A673 (cell line): ENCODE measurements at regions not wholly inside any gene's neighbourhood (a gene's known extent, or its start where the extent isn't known, plus 50 kb on each side); places are given as distances from the start of the nearest gene placed in this dataset.

Experiments used
- BruUV-seq: library from RNA; stranded (reverse); fragments of 400-500 nt; replicated peaks from 2 replicates; lab custom pipeline; 2021; lab: Mats Ljungman, UMichigan
- CTCF ChIA-PET: fragments of 300-600 bp; sonication (Branson Sonifier 250); formaldehyde crosslinking; loops from one replicate; lab custom pipeline; 2022; ENCODE audit warnings: antibody characterized with exemption; lab: Charles Lee
- POLR2A ChIA-PET: fragments of 300-600 bp; sonication (Branson Sonifier 250); formaldehyde crosslinking; loops from one replicate; lab custom pipeline; 2022; ENCODE audit warnings: antibody characterized with exemption; ENCODE audit not compliant: low non-redundant PET; lab: Charles Lee
- DNase-seq: peaks from one replicate; pipeline ENCODE4 v3.0.0-alpha.2; 2015; ENCODE audit warnings: low spot score
- H3K27ac ChIP-seq: fragments of 200-600 bp; sonication (generic); 2 replicates; pipeline ENCODE4 v1.5.1; 2016; ENCODE audit warnings: mixed run types, low read depth, mild to moderate bottlenecking, mixed read lengths, antibody characterized with exemption, low read length; ENCODE audit not compliant: poor library complexity, severe bottlenecking
- H3K27me3 ChIP-seq: fragments of 200-600 bp; sonication (generic); replicated peaks from 2 replicates; pipeline ENCODE4 v1.6.1; 2017; ENCODE audit warnings: mixed run types, low read depth, mild to moderate bottlenecking, mixed read lengths, antibody characterized with exemption, low read length; ENCODE audit not compliant: insufficient read depth, poor library complexity
- H3K36me3 ChIP-seq: fragments of 200-600 bp; sonication (generic); 2 replicates; pipeline ENCODE4 v1.6.1; 2016; ENCODE audit warnings: mixed run types, mild to moderate bottlenecking, mixed read lengths, antibody characterized with exemption, low read length; ENCODE audit not compliant: insufficient read depth, poor library complexity, severe bottlenecking
- H3K4me1 ChIP-seq: fragments of 200-600 bp; sonication (generic); 2 replicates; pipeline ENCODE4 v1.6.1; 2017; ENCODE audit warnings: mixed run types, mild to moderate bottlenecking, mixed read lengths, antibody characterized with exemption, low read length; ENCODE audit not compliant: insufficient read depth, poor library complexity, severe bottlenecking
- H3K4me3 ChIP-seq: fragments of 200-600 bp; sonication (generic); 2 replicates; pipeline ENCODE4 v1.5.1; 2016; ENCODE audit warnings: low read depth, mixed run types, mild to moderate bottlenecking, mixed read lengths, low read length; ENCODE audit not compliant: poor library complexity, severe bottlenecking
- H3K9me3 ChIP-seq: fragments of 200-600 bp; sonication (generic); 2 replicates; pipeline ENCODE4 v1.6.1; 2016; ENCODE audit warnings: mixed run types, low read depth, mild to moderate bottlenecking, mixed read lengths, antibody characterized with exemption, low read length; ENCODE audit not compliant: poor library complexity, severe bottlenecking
- EZH2 ChIP-seq: fragments of 200-600 bp; sonication (generic); IDR thresholded peaks from 2 replicates; pipeline ENCODE4 v1.6.1; 2017; ENCODE audit warnings: borderline replicate concordance, low read depth, mild to moderate bottlenecking, mixed read lengths, antibody characterized with exemption, low read length; ENCODE audit not compliant: poor library complexity, severe bottlenecking
- intact Hi-C: fragments of 100-400 bp; cut with micrococcal nuclease; formaldehyde crosslinking; loops from one replicate; pipeline ENCODE4 v1.10.0; 2022; ENCODE audit not compliant: unreplicated experiment
- TF ChIP-seq, protein P1 (sequence below): fragments of 300-800, 200-600 bp; sonication (generic); conservative IDR thresholded peaks from 2 replicates; pipeline ENCODE4 v1.5.1; 2017; ENCODE audit warnings: low read depth, mild to moderate bottlenecking, antibody characterized with exemption, low read length, moderate library complexity, mixed read lengths

DNA sequence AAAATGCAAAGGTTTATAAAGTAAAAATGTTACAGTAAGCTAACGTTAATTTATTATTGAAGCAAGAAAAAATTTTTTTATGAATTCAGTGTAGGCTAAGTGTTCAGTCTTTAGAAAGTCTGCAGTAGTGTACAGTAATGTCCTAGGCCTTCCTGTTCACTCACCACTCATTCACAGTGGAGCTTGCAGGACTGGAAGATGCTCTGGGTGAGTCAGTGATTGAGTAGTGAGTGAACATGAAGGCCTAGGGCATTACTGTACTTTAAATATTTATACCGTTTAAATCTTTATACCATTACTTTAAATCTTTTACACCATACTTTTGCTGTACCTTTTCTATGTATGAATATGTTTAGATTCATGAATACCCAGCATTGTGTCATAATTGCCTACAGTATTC, 120.3 kb upstream of the SLC38A4 start:
- no peak for DNase-seq
- Histone ChIP-seq H3K27me3 (no peaks in the 10 kb centered on the region), H3K36me3 (no peaks in the 10 kb centered on the region), H3K9me3 (no peaks in the 10 kb centered on the region), H3K4me1 (peaks cover 59% of the 10 kb centered on the region), H3K27ac (no peak overlapping the region), H3K4me3 (no peak overlapping the region)
- TF ChIP-seq, protein P1, sequence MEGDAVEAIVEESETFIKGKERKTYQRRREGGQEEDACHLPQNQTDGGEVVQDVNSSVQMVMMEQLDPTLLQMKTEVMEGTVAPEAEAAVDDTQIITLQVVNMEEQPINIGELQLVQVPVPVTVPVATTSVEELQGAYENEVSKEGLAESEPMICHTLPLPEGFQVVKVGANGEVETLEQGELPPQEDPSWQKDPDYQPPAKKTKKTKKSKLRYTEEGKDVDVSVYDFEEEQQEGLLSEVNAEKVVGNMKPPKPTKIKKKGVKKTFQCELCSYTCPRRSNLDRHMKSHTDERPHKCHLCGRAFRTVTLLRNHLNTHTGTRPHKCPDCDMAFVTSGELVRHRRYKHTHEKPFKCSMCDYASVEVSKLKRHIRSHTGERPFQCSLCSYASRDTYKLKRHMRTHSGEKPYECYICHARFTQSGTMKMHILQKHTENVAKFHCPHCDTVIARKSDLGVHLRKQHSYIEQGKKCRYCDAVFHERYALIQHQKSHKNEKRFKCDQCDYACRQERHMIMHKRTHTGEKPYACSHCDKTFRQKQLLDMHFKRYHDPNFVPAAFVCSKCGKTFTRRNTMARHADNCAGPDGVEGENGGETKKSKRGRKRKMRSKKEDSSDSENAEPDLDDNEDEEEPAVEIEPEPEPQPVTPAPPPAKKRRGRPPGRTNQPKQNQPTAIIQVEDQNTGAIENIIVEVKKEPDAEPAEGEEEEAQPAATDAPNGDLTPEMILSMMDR: no peak
- no peak for TF ChIP-seq EZH2
- CTCF ChIA-PET: interaction anchor here (0.5 kb wide), 1 partner anchor 27 kb away, joined by 5 read pairs; no protein-coding TSS in a partner anchor
- POLR2A ChIA-PET: no interaction called here
- intact Hi-C loops: loop anchor here (5.0 kb wide), 1 partner anchor 36 kb away; no protein-coding TSS in a partner anchor
- BruUV-seq: no TSS peak

DNA sequence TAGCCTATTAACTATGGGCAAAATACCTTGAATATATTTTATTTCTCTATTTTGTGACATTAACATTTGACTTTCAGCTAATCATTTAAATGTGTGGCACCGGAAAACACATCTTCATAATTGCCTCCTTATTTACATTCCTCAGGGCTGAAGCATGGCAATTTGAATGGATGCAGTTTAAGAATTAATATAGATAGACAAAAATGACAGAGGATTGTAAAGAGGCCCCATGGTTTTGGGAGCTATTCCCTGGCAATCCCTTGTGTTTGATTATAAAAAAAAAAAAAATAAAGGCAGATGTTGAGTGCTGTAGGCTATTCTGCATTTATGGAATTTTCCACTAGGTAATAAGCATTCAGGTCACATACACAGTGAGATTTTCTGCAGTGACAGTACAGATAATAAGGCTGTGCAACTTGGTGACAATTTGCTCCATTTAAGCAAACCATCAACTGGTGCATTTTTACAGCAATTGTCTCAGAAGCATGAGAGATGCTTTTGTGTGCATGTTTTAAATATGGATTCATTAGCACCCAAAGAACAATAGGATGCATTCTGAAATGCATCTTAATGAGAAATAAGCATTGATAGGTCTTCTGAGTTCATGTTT, 123.2 kb upstream of the SLC38A4 start:
- ChIA-PET POLR2A (interaction anchor here (0.6 kb wide), 1 partner anchor 15 kb away, joined by 4 read pairs; no protein-coding TSS in a partner anchor), CTCF (interaction anchor here (0.6 to 1.0 kb wide), 5 partner anchors 11 to 553 kb away, joined by 3 to 5 read pairs (median 4); no protein-coding TSS in a partner anchor)
- no peaks in the 10 kb centered on the region for H3K9me3 ChIP-seq
- DNase-seq: peak; percentile 90
- H3K27me3 ChIP-seq: no peaks in the 10 kb centered on the region
- H3K36me3 ChIP-seq: no peaks in the 10 kb centered on the region
- intact Hi-C loops: loop anchor here (5.0 kb wide), 1 partner anchor 33 kb away; no protein-coding TSS in a partner anchor
- TF ChIP-seq EZH2: no peak
- TF ChIP-seq, protein P1: no peak
- H3K4me1 ChIP-seq: peaks cover 41% of the 10 kb centered on the region
- BruUV-seq: no TSS peak
- peak overlapping the region; percentile 68 for H3K27ac ChIP-seq
- no peak overlapping the region for H3K4me3 ChIP-seq

DNA sequence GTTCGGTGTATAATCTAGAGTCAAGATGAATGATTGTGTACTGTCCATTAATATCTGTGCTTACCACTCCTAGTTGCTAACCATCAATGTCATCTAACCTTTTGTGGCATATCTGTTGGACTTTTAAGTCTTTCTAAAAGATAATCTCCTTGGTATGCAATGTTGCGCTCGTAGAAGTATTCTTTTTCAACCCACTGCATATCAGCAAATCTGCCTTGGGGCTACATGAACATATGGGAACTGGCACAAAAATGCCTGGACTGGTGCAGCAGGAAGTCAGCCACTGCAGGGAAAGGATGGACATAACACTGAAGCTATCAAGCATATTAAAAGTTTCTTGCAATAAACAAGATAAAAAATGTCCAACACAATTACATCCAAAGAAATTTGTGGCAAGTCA, 124.3 kb upstream of the SLC38A4 start:
- no peak for TF ChIP-seq EZH2
- TF ChIP-seq, protein P1: no peak
- Histone ChIP-seq H3K27me3 (no peaks in the 10 kb centered on the region), H3K4me3 (no peak overlapping the region), H3K27ac (peak overlapping the region; percentile 68), H3K9me3 (no peaks in the 10 kb centered on the region), H3K4me1 (peaks cover 34% of the 10 kb centered on the region), H3K36me3 (no peaks in the 10 kb centered on the region)
- peak; percentile 40 for DNase-seq
- ChIA-PET POLR2A (interaction anchor here (0.7 kb wide), 1 partner anchor 175 kb away, joined by 9 read pairs; no protein-coding TSS in a partner anchor), CTCF (no interaction called here)
- intact Hi-C loops: no loop called here
- BruUV-seq: no TSS peak
